HepG2 (cell line): ENCODE measurements at regions not wholly inside any gene's neighbourhood (a gene's known extent, or its start where the extent isn't known, plus 50 kb on each side); places are given as distances from the start of the nearest gene placed in this dataset.

Source experiments
- ATAC-seq: fragments of 200-7000 bp; cut with Tn5 transposase; 3 replicates; pipeline ENCODE4 v1.9.1; 2020; ENCODE audit warnings: mild to moderate bottlenecking, moderate library complexity
- BruUV-seq: library from RNA; stranded (reverse); fragments of 400-500 nt; replicated peaks from 2 replicates; lab custom pipeline; 2021; lab: Mats Ljungman, UMichigan
- CTCF ChIA-PET: fragments of 300-600 bp; formaldehyde crosslinking; extraction: SDS; loops from one replicate; lab custom pipeline; 2021; ENCODE audit warnings: low total read pairs, inconsistent platforms, low intra/inter-chr PET ratio; lab: Yijun Ruan, JAX
- POLR2A ChIA-PET: fragments of 350-600 bp; sonication (Branson Sonifier 250); formaldehyde crosslinking; loops from one replicate; lab custom pipeline; 2020; ENCODE audit warnings: antibody characterized with exemption, inconsistent platforms; lab: Yijun Ruan, JAX
- DNase-seq: peaks from one replicate; pipeline ENCODE4 v3.0.0-alpha.2; 2015; ENCODE audit warnings: low spot score
- FAIRE-seq: peaks from 3 replicates; lab custom pipeline; 2011; peaks lifted over from hg19 to GRCh38; lab: Jason Lieb, UNC
- H2AFZ ChIP-seq: one replicate; pipeline ENCODE4 v1.6.1; 2011; ENCODE audit warnings: low read length, inconsistent platforms
- H3K27ac ChIP-seq: fragments of 300-600 bp; 3 replicates; pipeline ENCODE4 v1.8.0; 2011; ENCODE audit warnings: mixed run types, mild to moderate bottlenecking, mixed read lengths, low read length, inconsistent platforms; ENCODE audit not compliant: insufficient read depth; ENCODE audit errors: extremely low read length
- H3K27me3 ChIP-seq, 2 experiments: fragments of 200-600 bp in 1 of 2; 2 replicates in 1 of 2; 3 replicates in 1 of 2; pipeline versions ENCODE4 v1.6.0 to v1.8.0; 2011; ENCODE audit warnings: low read length in 2 of 2, mild to moderate bottlenecking in 2 of 2, moderate library complexity in 2 of 2, inconsistent platforms in 1 of 2; ENCODE audit not compliant: insufficient read depth in 2 of 2, control insufficient read depth in 1 of 2
- H3K36me3 ChIP-seq, 2 experiments: fragments of 200-600 bp in 1 of 2; replicated peaks in 1 of 2; 2 replicates in 1 of 2; 3 replicates in 1 of 2; pipeline versions ENCODE4 v1.5.1 to v1.8.0; 2011; ENCODE audit warnings: low read length in 2 of 2, inconsistent platforms in 1 of 2; ENCODE audit not compliant: insufficient read depth in 2 of 2, control insufficient read depth in 1 of 2
- H3K4me1 ChIP-seq: 2 replicates; pipeline ENCODE4 v1.5.1; 2012; ENCODE audit warnings: low read length, inconsistent platforms; ENCODE audit not compliant: insufficient read depth
- H3K4me2 ChIP-seq: 2 replicates; pipeline ENCODE4 v1.6.0; 2011; ENCODE audit warnings: low read depth, low read length, inconsistent platforms
- H3K4me3 ChIP-seq, 3 experiments: fragments of 200-600 bp in 1 of 3; sonication (generic), shearing (Covaris generic) in 1 of 3; replicated peaks in 1 of 3; 2 replicates each; pipeline ENCODE4 v1.5.1; 2011 to 2016; ENCODE audit warnings: low read length in 3 of 3, inconsistent platforms in 2 of 3, low read depth in 2 of 3, mild to moderate bottlenecking in 2 of 3, control low read depth in 1 of 3, mixed read lengths in 1 of 3; ENCODE audit not compliant: insufficient read depth in 1 of 3
- H3K79me2 ChIP-seq: one replicate; pipeline ENCODE4 v1.6.1; 2011; ENCODE audit warnings: low read length, inconsistent platforms; ENCODE audit not compliant: insufficient read depth
- H3K9ac ChIP-seq: 2 replicates; pipeline ENCODE4 v1.6.0; 2011; ENCODE audit warnings: mild to moderate bottlenecking, low read depth, low read length, inconsistent platforms; ENCODE audit not compliant: insufficient read depth
- H3K9me3 ChIP-seq: 2 replicates; pipeline ENCODE4 v1.5.1; 2012; ENCODE audit warnings: mild to moderate bottlenecking, low read length
- H4K20me1 ChIP-seq: 2 replicates; pipeline ENCODE4 v1.6.0; 2011; ENCODE audit warnings: inconsistent platforms, mild to moderate bottlenecking, low read length, moderate library complexity; ENCODE audit not compliant: insufficient read depth
- AHR ChIP-seq: IDR thresholded peaks from 2 replicates; pipeline ENCODE4 v1.6.1; 2018; ENCODE audit warnings: missing genetic modification reagents, missing compliant biosample characterization
- GATA4 ChIP-seq: sonication (generic); IDR thresholded peaks from 2 replicates; pipeline ENCODE4 v1.6.1; 2016; ENCODE audit warnings: antibody characterized with exemption, low read depth, borderline replicate concordance
- GATAD2A ChIP-seq: IDR thresholded peaks from 2 replicates; pipeline ENCODE4 v1.6.1; 2016
- HHEX ChIP-seq: IDR thresholded peaks from 2 replicates; pipeline ENCODE4 v1.6.1; 2016; ENCODE audit warnings: control low read depth
- HIVEP1 ChIP-seq: sonication (generic); formaldehyde crosslinking; IDR thresholded peaks from 2 replicates; pipeline ENCODE4 v1.4.0; 2020; ENCODE audit warnings: mild to moderate bottlenecking, missing genetic modification reagents
- MTA3 ChIP-seq: sonication (generic); formaldehyde crosslinking; IDR thresholded peaks from 2 replicates; pipeline ENCODE4 v1.4.0; 2020; ENCODE audit warnings: missing genetic modification reagents
- NFRKB ChIP-seq: fragments of 450-650 bp; IDR thresholded peaks from 2 replicates; pipeline ENCODE4 v1.6.1; 2017
- RARA ChIP-seq: IDR thresholded peaks from 2 replicates; pipeline ENCODE4 v1.6.1; 2016; ENCODE audit warnings: missing genetic modification reagents, missing compliant biosample characterization
- SRY ChIP-seq: sonication (generic); formaldehyde crosslinking; IDR thresholded peaks from 2 replicates; pipeline ENCODE4 v1.8.0; 2022; ENCODE audit warnings: mild to moderate bottlenecking, missing genetic modification reagents
- TSC22D2 ChIP-seq: sonication (generic); formaldehyde crosslinking; IDR thresholded peaks from 2 replicates; pipeline ENCODE4 v1.5.1; 2020; ENCODE audit warnings: missing genetic modification reagents, mild to moderate bottlenecking, borderline replicate concordance
- ZBTB4 ChIP-seq: sonication (generic); formaldehyde crosslinking; IDR thresholded peaks from 2 replicates; pipeline ENCODE4 v1.4.0; 2020; ENCODE audit warnings: missing genetic modification reagents, mild to moderate bottlenecking, borderline replicate concordance
- ZBTB42 ChIP-seq: sonication (generic); formaldehyde crosslinking; IDR thresholded peaks from 2 replicates; pipeline ENCODE4 v1.5.0; 2020; ENCODE audit warnings: mild to moderate bottlenecking, missing genetic modification reagents
- ZKSCAN1 ChIP-seq: fragments of 150-350 bp; IDR thresholded peaks from 2 replicates; pipeline ENCODE4 v1.6.1; 2014; ENCODE audit warnings: low read length
- ZNF350 ChIP-seq: sonication (generic); formaldehyde crosslinking; IDR thresholded peaks from 2 replicates; pipeline ENCODE4 v1.4.0; 2020; ENCODE audit warnings: mild to moderate bottlenecking, low read depth, missing genetic modification reagents, borderline replicate concordance
- ZNF546 ChIP-seq: sonication (generic); formaldehyde crosslinking; conservative IDR thresholded peaks from 2 replicates; pipeline ENCODE4 v1.8.1; 2023; ENCODE audit warnings: mild to moderate bottlenecking, missing genetic modification reagents
- WGBS: methylation state at CpG from one replicate; pipeline ENCODE4 v1.1.6; 2017; ENCODE audit warnings: low lambda C conversion rate; 5-methylcytosine and 5-hydroxymethylcytosine counted together
- in situ Hi-C: cut with HindIII; loops from 2 replicates; pipeline ENCODE4 v1.10.0; 2017; ENCODE audit warnings: low pct_unique_long_range_greater_than_20kb; ENCODE audit not compliant: extremely low pct_ligation_motif_present
- intact Hi-C: fragments of 100-400 bp; cut with micrococcal nuclease; formaldehyde crosslinking; loops from one replicate; pipeline ENCODE4 v1.10.0; 2022; ENCODE audit not compliant: unreplicated experiment
- TF ChIP-seq, protein P1 (sequence below): sonication (generic); formaldehyde crosslinking; IDR thresholded peaks from 2 replicates; pipeline ENCODE4 v1.4.0; 2020; ENCODE audit warnings: mild to moderate bottlenecking, missing genetic modification reagents
- TF ChIP-seq, protein P2 (sequence below): sonication (generic); formaldehyde crosslinking; IDR thresholded peaks from 2 replicates; pipeline ENCODE4 v1.9.0; 2021; ENCODE audit warnings: missing genetic modification reagents, mild to moderate bottlenecking, borderline replicate concordance
- TF ChIP-seq, protein P3 (sequence below): sonication (generic); formaldehyde crosslinking; conservative IDR thresholded peaks from 2 replicates; pipeline ENCODE4 v1.8.0; 2022; ENCODE audit warnings: missing genetic modification reagents
- TF ChIP-seq, protein P4 (sequence below): IDR thresholded peaks from 2 replicates; pipeline ENCODE4 v1.6.1; 2016; ENCODE audit warnings: missing genetic modification reagents, missing compliant biosample characterization

DNA sequence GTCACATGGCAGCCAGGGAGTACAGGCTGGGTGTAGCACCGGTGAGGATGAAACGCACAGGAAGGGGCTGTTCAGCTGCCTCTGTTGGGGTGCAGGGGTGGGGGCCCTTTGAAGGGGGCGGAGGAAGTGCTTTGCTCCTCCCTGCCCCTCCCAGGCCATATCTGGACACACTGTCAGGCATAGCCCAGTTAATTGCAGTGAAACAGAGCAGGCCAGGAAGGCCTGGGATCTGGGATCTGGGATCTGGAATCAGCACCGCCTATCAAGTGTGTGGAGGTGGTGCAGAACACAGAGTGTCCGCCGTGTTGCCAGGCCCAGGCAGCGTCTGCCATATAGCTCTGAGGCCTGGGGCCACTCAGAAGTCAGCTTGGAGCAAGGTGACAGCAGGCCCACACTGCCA is 85.5 kb upstream of the EPCAM start:
- POLR2A ChIA-PET: no interaction called here
- in situ Hi-C loops: no loop called here
- Histone ChIP-seq H3K36me3 (no peaks in the 10 kb centered on the region), H3K27ac (no peak overlapping the region), H3K4me3 (no peak overlapping the region), H3K4me1 (peaks cover 21% of the 10 kb centered on the region), H2AFZ (no peak overlapping the region), H3K9me3 (peaks cover 23% of the 10 kb centered on the region), H4K20me1 (no peaks in the 10 kb centered on the region), H3K79me2 (no peaks in the 10 kb centered on the region), H3K27me3 (no peaks in the 10 kb centered on the region), H3K9ac (no peak overlapping the region), H3K4me2 (no peak overlapping the region)
- ATAC-seq: no peak
- intact Hi-C loops: no loop called here
- CTCF ChIA-PET: no interaction called here
- no TSS peak for BruUV-seq
- no peak for FAIRE-seq
- no peak for DNase-seq
- 83% methylated on average over 7 of the region's 7 CpGs for WGBS
- TF ChIP-seq NFRKB (no peak), SRY (CRISPR knock-in tag) (no peak), ZNF350 (no peak), HHEX (CRISPR knock-in tag) (no peak), AHR (no peak), MTA3 (CRISPR knock-in tag) (no peak), RARA (no peak), TSC22D2 (CRISPR knock-in tag) (no peak), GATAD2A (CRISPR knock-in tag) (no peak), ZNF546 (CRISPR knock-in tag) (no peak), ZKSCAN1 (no peak), ZBTB42 (CRISPR knock-in tag) (no peak), HIVEP1 (no peak), GATA4 (no peak), ZBTB4 (CRISPR knock-in tag) (no peak)
- TF ChIP-seq, protein P1, sequence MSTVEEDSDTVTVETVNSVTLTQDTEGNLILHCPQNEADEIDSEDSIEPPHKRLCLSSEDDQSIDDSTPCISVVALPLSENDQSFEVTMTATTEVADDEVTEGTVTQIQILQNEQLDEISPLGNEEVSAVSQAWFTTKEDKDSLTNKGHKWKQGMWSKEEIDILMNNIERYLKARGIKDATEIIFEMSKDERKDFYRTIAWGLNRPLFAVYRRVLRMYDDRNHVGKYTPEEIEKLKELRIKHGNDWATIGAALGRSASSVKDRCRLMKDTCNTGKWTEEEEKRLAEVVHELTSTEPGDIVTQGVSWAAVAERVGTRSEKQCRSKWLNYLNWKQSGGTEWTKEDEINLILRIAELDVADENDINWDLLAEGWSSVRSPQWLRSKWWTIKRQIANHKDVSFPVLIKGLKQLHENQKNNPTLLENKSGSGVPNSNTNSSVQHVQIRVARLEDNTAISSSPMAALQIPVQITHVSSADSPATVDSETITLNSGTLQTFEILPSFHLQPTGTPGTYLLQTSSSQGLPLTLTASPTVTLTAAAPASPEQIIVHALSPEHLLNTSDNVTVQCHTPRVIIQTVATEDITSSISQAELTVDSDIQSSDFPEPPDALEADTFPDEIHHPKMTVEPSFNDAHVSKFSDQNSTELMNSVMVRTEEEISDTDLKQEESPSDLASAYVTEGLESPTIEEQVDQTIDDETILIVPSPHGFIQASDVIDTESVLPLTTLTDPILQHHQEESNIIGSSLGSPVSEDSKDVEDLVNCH: no peak
- TF ChIP-seq, protein P2, sequence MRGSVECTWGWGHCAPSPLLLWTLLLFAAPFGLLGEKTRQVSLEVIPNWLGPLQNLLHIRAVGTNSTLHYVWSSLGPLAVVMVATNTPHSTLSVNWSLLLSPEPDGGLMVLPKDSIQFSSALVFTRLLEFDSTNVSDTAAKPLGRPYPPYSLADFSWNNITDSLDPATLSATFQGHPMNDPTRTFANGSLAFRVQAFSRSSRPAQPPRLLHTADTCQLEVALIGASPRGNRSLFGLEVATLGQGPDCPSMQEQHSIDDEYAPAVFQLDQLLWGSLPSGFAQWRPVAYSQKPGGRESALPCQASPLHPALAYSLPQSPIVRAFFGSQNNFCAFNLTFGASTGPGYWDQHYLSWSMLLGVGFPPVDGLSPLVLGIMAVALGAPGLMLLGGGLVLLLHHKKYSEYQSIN (CRISPR knock-in tag): no peak
- TF ChIP-seq, protein P3, sequence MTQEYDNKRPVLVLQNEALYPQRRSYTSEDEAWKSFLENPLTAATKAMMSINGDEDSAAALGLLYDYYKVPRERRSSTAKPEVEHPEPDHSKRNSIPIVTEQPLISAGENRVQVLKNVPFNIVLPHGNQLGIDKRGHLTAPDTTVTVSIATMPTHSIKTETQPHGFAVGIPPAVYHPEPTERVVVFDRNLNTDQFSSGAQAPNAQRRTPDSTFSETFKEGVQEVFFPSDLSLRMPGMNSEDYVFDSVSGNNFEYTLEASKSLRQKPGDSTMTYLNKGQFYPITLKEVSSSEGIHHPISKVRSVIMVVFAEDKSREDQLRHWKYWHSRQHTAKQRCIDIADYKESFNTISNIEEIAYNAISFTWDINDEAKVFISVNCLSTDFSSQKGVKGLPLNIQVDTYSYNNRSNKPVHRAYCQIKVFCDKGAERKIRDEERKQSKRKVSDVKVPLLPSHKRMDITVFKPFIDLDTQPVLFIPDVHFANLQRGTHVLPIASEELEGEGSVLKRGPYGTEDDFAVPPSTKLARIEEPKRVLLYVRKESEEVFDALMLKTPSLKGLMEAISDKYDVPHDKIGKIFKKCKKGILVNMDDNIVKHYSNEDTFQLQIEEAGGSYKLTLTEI (CRISPR knock-in tag): no peak
- TF ChIP-seq, protein P4, sequence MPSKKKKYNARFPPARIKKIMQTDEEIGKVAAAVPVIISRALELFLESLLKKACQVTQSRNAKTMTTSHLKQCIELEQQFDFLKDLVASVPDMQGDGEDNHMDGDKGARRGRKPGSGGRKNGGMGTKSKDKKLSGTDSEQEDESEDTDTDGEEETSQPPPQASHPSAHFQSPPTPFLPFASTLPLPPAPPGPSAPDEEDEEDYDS (CRISPR knock-in tag): no peak
